OCI-LY1 (cell line): ENCODE measurements at regions not wholly inside any gene's neighbourhood (a gene's known extent, or its start where the extent isn't known, plus 50 kb on each side); places are given as distances from the start of the nearest gene placed in this dataset.

Experiments used
- H2AFZ ChIP-seq: fragments of 200-600 bp; sonication (generic), shearing (Covaris generic); 2 replicates; pipeline ENCODE4 v1.6.0; 2014; ENCODE audit warnings: antibody characterized with exemption, mild to moderate bottlenecking, low read length
- H3F3A ChIP-seq: fragments of 200-600 bp; sonication (generic), shearing (Covaris generic); 2 replicates; pipeline ENCODE4 v1.6.0; 2014; ENCODE audit warnings: mild to moderate bottlenecking, antibody characterized with exemption, low read length, moderate library complexity; ENCODE audit not compliant: insufficient read depth
- H3K27ac ChIP-seq: fragments of 200-600 bp; sonication (generic); 2 replicates; pipeline ENCODE4 v1.5.1; 2014; ENCODE audit warnings: low read length, mixed run types, mild to moderate bottlenecking, low read depth; ENCODE audit not compliant: poor library complexity, severe bottlenecking
- H3K27me3 ChIP-seq: fragments of 200-600 bp; sonication (generic); 2 replicates; pipeline ENCODE4 v1.6.0; 2014; ENCODE audit warnings: antibody characterized with exemption, mild to moderate bottlenecking, low read length, moderate library complexity; ENCODE audit not compliant: insufficient read depth
- H3K36me3 ChIP-seq: fragments of 200-600 bp; sonication (generic); 2 replicates; pipeline ENCODE4 v1.6.1; 2014; ENCODE audit warnings: mild to moderate bottlenecking, antibody characterized with exemption, low read length, moderate library complexity, mixed read lengths; ENCODE audit not compliant: insufficient read depth
- H3K4me1 ChIP-seq: fragments of 200-600 bp; sonication (generic); 2 replicates; pipeline ENCODE4 v1.5.1; 2014; ENCODE audit warnings: mild to moderate bottlenecking, low read length, moderate library complexity; ENCODE audit not compliant: insufficient read depth, severe bottlenecking
- H3K4me2 ChIP-seq: fragments of 200-600 bp; sonication (generic), shearing (Covaris generic); 2 replicates; pipeline ENCODE4 v1.6.1; 2014; ENCODE audit warnings: low read length
- H3K4me3 ChIP-seq: fragments of 200-600 bp; sonication (generic); 2 replicates; pipeline ENCODE4 v1.5.1; 2014; ENCODE audit warnings: low read length, low read depth, mild to moderate bottlenecking, mixed read lengths; ENCODE audit not compliant: poor library complexity, severe bottlenecking
- H3K79me2 ChIP-seq: fragments of 200-600 bp; shearing (Covaris generic); 2 replicates; pipeline ENCODE4 v1.6.1; 2016; ENCODE audit warnings: mixed run types, low read length, mixed read lengths; ENCODE audit not compliant: insufficient read depth
- H3K9ac ChIP-seq: fragments of 200-600 bp; sonication (generic), shearing (Covaris generic); 2 replicates; pipeline ENCODE4 v1.6.1; 2014; ENCODE audit warnings: mild to moderate bottlenecking, low read length, mixed read lengths
- H3K9me2 ChIP-seq: fragments of 200-600 bp; sonication (generic), shearing (Covaris generic); 2 replicates; pipeline ENCODE4 v1.6.1; 2014; ENCODE audit warnings: low read depth, mild to moderate bottlenecking, low read length, mixed read lengths
- H3K9me3 ChIP-seq: fragments of 200-600 bp; shearing (Covaris generic); 2 replicates; pipeline ENCODE4 v1.6.1; 2014; ENCODE audit warnings: low read length, mixed read lengths
- H4K20me1 ChIP-seq: fragments of 200-600 bp; sonication (generic), shearing (Covaris generic); 2 replicates; pipeline ENCODE4 v1.6.0; 2016; ENCODE audit warnings: mild to moderate bottlenecking, low read length; ENCODE audit not compliant: insufficient read depth
- EZH2 ChIP-seq: fragments of 200-600 bp; sonication (generic), shearing (Covaris generic); IDR thresholded peaks from 2 replicates; pipeline ENCODE4 v1.8.0; 2017; ENCODE audit warnings: borderline replicate concordance, mixed run types, mild to moderate bottlenecking, antibody characterized with exemption, low read length, moderate library complexity, mixed read lengths
- TF ChIP-seq, protein P1 (sequence below): fragments of 200-600 bp; sonication (generic), shearing (Covaris generic); IDR thresholded peaks from 2 replicates; pipeline ENCODE4 v1.5.1; 2017; ENCODE audit warnings: mild to moderate bottlenecking, antibody characterized with exemption, low read length, moderate library complexity, mixed read lengths

- Histone ChIP-seq H3K4me1 (no peaks in the 10 kb centered on the region), H4K20me1 (no peaks in the 10 kb centered on the region), H3K9me2 (no peaks in the 10 kb centered on the region), H3K4me3 (no peak overlapping the region), H3K4me2 (no peak overlapping the region), H2AFZ (no peak overlapping the region), H3K9me3 (no peaks in the 10 kb centered on the region), H3K79me2 (no peaks in the 10 kb centered on the region), H3F3A (no peaks in the 10 kb centered on the region), H3K27me3 (no peaks in the 10 kb centered on the region; the same call in 1 of the 2 replicates), H3K27ac (no peak overlapping the region), H3K36me3 (no peaks in the 10 kb centered on the region), H3K9ac (no peak overlapping the region)
- TF ChIP-seq, protein P1, sequence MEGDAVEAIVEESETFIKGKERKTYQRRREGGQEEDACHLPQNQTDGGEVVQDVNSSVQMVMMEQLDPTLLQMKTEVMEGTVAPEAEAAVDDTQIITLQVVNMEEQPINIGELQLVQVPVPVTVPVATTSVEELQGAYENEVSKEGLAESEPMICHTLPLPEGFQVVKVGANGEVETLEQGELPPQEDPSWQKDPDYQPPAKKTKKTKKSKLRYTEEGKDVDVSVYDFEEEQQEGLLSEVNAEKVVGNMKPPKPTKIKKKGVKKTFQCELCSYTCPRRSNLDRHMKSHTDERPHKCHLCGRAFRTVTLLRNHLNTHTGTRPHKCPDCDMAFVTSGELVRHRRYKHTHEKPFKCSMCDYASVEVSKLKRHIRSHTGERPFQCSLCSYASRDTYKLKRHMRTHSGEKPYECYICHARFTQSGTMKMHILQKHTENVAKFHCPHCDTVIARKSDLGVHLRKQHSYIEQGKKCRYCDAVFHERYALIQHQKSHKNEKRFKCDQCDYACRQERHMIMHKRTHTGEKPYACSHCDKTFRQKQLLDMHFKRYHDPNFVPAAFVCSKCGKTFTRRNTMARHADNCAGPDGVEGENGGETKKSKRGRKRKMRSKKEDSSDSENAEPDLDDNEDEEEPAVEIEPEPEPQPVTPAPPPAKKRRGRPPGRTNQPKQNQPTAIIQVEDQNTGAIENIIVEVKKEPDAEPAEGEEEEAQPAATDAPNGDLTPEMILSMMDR = no peak
- TF ChIP-seq EZH2 = no peak
These were observed 58.8 kb upstream of the ABCC4 start for GRCh38 chr13:95360052-95360451.

GRCh38 chr13:95360464-95361097 lies 59.3 kb upstream of the ABCC4 start:
- TF ChIP-seq, protein P1 = no peak
- no peak for TF ChIP-seq EZH2
- Histone ChIP-seq H3K9me2 (no peaks in the 10 kb centered on the region), H3K27me3 (no peaks in the 10 kb centered on the region; the same call in 1 of the 2 replicates), H3K36me3 (no peaks in the 10 kb centered on the region), H4K20me1 (no peaks in the 10 kb centered on the region), H3F3A (no peaks in the 10 kb centered on the region), H3K4me2 (no peak overlapping the region), H3K27ac (no peak overlapping the region), H3K4me1 (no peaks in the 10 kb centered on the region), H3K4me3 (no peak overlapping the region), H3K9ac (no peak overlapping the region), H3K79me2 (no peaks in the 10 kb centered on the region), H3K9me3 (no peaks in the 10 kb centered on the region), H2AFZ (no peak overlapping the region)

DNA sequence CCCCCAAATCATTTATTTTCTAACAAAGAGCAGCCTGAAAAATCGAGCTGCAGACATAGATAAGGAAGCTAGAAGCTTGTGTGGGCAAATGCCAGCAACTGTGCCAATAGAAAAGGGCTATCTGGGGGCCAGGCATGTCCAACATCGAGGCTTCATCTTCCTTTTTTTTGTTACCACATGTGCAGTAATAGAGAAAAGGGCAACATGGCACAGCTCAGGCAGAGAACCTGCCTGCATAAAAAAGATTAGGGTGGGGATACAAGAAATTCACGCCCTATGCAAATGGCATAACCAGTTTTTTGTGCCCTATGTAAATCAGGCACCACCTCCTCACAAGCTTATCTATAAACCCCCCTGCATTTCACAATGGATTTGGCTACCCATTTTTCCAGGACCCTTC lies 60.4 kb upstream of the ABCC4 start:
- Histone ChIP-seq H3K4me1 (no peaks in the 10 kb centered on the region), H2AFZ (no peak overlapping the region)
- TF ChIP-seq EZH2 = no peak
- TF ChIP-seq, protein P1 = no peak

More for the DNA sequence above, 60.4 kb upstream of the ABCC4 start:
- Histone ChIP-seq H4K20me1 (no peaks in the 10 kb centered on the region), H3K79me2 (no peaks in the 10 kb centered on the region), H3K36me3 (no peaks in the 10 kb centered on the region), H3F3A (no peaks in the 10 kb centered on the region), H3K9me3 (no peaks in the 10 kb centered on the region), H3K9ac (no peak overlapping the region), H3K4me2 (no peak overlapping the region), H3K27me3 (no peaks in the 10 kb centered on the region; the same call in 1 of the 2 replicates), H3K4me3 (no peak overlapping the region), H3K27ac (no peak overlapping the region), H3K9me2 (no peaks in the 10 kb centered on the region)
